Glutamatergic neuron (in vitro differentiated cells): ENCODE measurements at regions not wholly inside any gene's neighbourhood (a gene's known extent, or its start where the extent isn't known, plus 50 kb on each side); places are given as distances from the start of the nearest gene placed in this dataset.

ENCODE experiments used
- DNase-seq: peaks from one replicate; pipeline ENCODE4 v3.0.0; 2022
- H3K27ac Mint-ChIP-seq: one replicate; pipeline ENCODE4 v1.8.0; 2020; ENCODE audit warnings: mild to moderate bottlenecking, mixed read lengths, inconsistent platforms; ENCODE audit not compliant: unreplicated experiment
- H3K27me3 Mint-ChIP-seq: one replicate; pipeline ENCODE4 v1.8.0; 2020; ENCODE audit warnings: mild to moderate bottlenecking, moderate library complexity, mixed read lengths, inconsistent platforms; ENCODE audit not compliant: unreplicated experiment
- H3K36me3 Mint-ChIP-seq: one replicate; pipeline ENCODE4 v1.8.0; 2020; ENCODE audit warnings: mild to moderate bottlenecking, mixed read lengths, inconsistent platforms; ENCODE audit not compliant: unreplicated experiment
- H3K4me1 Mint-ChIP-seq: one replicate; pipeline ENCODE4 v1.8.0; 2020; ENCODE audit warnings: mild to moderate bottlenecking, low read depth, mixed read lengths, inconsistent platforms; ENCODE audit not compliant: unreplicated experiment
- H3K4me3 Mint-ChIP-seq: one replicate; pipeline ENCODE4 v1.8.0; 2020; ENCODE audit warnings: mild to moderate bottlenecking, mixed read lengths, inconsistent platforms; ENCODE audit not compliant: unreplicated experiment
- H3K9me3 Mint-ChIP-seq: one replicate; pipeline ENCODE4 v1.8.0; 2020; ENCODE audit warnings: mild to moderate bottlenecking, moderate library complexity, mixed read lengths, inconsistent platforms; ENCODE audit not compliant: unreplicated experiment
- CTCF ChIP-seq: fragments of 200-600 bp; sonication (generic); IDR thresholded peaks from one replicate; pipeline ENCODE4 v1.5.0; 2021; ENCODE audit not compliant: partially characterized antibody, unreplicated experiment

- H3K27ac Mint-ChIP-seq, result no peak overlapping the region
- peaks cover 26% of the 10 kb centered on the region for H3K4me1 Mint-ChIP-seq
- no peak for TF ChIP-seq CTCF
- H3K4me3 Mint-ChIP-seq, result no peak overlapping the region
- peaks cover 2% of the 10 kb centered on the region for H3K27me3 Mint-ChIP-seq
- H3K36me3 Mint-ChIP-seq, result no peaks in the 10 kb centered on the region
- no peak for DNase-seq
- no peaks in the 10 kb centered on the region for H3K9me3 Mint-ChIP-seq
Observed at GRCh38 chr2:146912536-146912935, 932.3 kb upstream of the ACVR2A start.

- peak; percentile 24 for DNase-seq
- H3K27me3 Mint-ChIP-seq, result no peaks in the 10 kb centered on the region
- H3K27ac Mint-ChIP-seq, result peak overlapping the region; percentile 89
- TF ChIP-seq CTCF, result no peak
- peaks cover 6% of the 10 kb centered on the region for H3K4me1 Mint-ChIP-seq
- no peaks in the 10 kb centered on the region for H3K36me3 Mint-ChIP-seq
- H3K4me3 Mint-ChIP-seq, result peak overlapping the region; percentile 40
- no peaks in the 10 kb centered on the region for H3K9me3 Mint-ChIP-seq
Observed at GRCh38 chr2:146908776-146909175, 936.1 kb upstream of the ACVR2A start.

- Mint-ChIP-seq H3K9me3 (no peaks in the 10 kb centered on the region), H3K4me1 (no peaks in the 10 kb centered on the region), H3K36me3 (no peaks in the 10 kb centered on the region), H3K27ac (no peak overlapping the region), H3K4me3 (no peak overlapping the region), H3K27me3 (no peaks in the 10 kb centered on the region)
- no peak for TF ChIP-seq CTCF
- DNase-seq, result no peak
Observed at GRCh38 chr2:146898083-146898482, 946.7 kb upstream of the ACVR2A start.

GRCh38 chr2:146894514-146894913 is 950.3 kb upstream of the ACVR2A start:
- H3K27me3 Mint-ChIP-seq, result no peaks in the 10 kb centered on the region
- TF ChIP-seq CTCF, result no peak

GRCh38 chr2:146893500-146894041 is 951.3 kb upstream of the ACVR2A start:
- Mint-ChIP-seq H3K36me3 (no peaks in the 10 kb centered on the region), H3K27me3 (no peaks in the 10 kb centered on the region), H3K9me3 (no peaks in the 10 kb centered on the region), H3K27ac (no peak overlapping the region), H3K4me3 (no peak overlapping the region), H3K4me1 (no peaks in the 10 kb centered on the region)
- no peak for DNase-seq
- TF ChIP-seq CTCF, result no peak

More at GRCh38 chr2:146894514-146894913, 950.3 kb upstream of the ACVR2A start:
- H3K9me3 Mint-ChIP-seq, result no peaks in the 10 kb centered on the region
- DNase-seq, result no peak
- no peaks in the 10 kb centered on the region for H3K4me1 Mint-ChIP-seq
- H3K27ac Mint-ChIP-seq, result no peak overlapping the region
- H3K36me3 Mint-ChIP-seq, result no peaks in the 10 kb centered on the region
- H3K4me3 Mint-ChIP-seq, result no peak overlapping the region
